GM12873 (cell line): ENCODE measurements at regions not wholly inside any gene's neighbourhood (a gene's known extent, or its start where the extent isn't known, plus 50 kb on each side); places are given as distances from the start of the nearest gene placed in this dataset.

Experiments
- TF ChIP-seq, protein P1 (sequence below): IDR thresholded peaks from 2 replicates; pipeline ENCODE4 v1.5.1; 2012; ENCODE audit warnings: low read depth, mild to moderate bottlenecking, moderate library complexity, low read length, control low read depth; ENCODE audit not compliant: insufficient read depth; ENCODE audit errors: missing control alignments

DNA sequence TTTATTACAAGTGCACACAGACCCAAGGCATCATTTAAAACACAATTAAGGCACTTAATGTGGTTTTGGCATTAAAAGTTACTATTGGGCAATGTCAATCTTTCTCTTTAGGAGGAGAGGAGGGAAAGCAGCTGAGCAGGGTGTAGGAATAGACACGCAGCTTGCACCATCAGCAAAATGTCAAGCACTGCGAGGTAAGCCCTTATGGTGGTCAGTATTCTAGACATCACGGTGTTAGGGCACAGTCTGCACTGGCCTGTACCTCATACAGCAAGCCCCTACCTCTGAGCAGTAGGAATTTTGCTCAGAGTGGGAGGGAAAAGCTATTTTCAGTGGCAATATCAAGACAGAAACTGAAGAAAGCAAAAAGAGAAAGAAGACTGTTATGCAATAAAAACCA lies 62.0 kb upstream of the ESRRG start:
- TF ChIP-seq, protein P1, sequence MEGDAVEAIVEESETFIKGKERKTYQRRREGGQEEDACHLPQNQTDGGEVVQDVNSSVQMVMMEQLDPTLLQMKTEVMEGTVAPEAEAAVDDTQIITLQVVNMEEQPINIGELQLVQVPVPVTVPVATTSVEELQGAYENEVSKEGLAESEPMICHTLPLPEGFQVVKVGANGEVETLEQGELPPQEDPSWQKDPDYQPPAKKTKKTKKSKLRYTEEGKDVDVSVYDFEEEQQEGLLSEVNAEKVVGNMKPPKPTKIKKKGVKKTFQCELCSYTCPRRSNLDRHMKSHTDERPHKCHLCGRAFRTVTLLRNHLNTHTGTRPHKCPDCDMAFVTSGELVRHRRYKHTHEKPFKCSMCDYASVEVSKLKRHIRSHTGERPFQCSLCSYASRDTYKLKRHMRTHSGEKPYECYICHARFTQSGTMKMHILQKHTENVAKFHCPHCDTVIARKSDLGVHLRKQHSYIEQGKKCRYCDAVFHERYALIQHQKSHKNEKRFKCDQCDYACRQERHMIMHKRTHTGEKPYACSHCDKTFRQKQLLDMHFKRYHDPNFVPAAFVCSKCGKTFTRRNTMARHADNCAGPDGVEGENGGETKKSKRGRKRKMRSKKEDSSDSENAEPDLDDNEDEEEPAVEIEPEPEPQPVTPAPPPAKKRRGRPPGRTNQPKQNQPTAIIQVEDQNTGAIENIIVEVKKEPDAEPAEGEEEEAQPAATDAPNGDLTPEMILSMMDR = no peak

DNA sequence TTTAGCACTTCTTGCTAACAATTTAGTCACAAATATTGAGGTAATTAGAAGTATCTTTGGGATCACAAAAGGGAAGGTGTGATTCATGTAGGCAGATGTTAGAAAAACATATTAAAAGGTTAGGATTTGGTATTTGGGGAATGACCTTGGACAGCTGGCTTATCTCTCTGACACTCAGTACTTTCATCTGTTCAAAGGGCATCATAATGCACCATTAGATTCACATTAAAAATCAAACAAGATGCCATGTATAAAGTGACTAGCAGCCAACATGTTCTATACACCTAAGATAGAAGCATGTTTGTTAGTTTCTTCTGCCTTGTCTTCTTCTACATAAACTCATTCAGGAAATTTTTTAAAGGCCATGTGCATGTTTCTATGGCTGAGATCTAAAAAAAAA lies 56.5 kb upstream of the ESRRG start:
- TF ChIP-seq, protein P1 = no peak

DNA sequence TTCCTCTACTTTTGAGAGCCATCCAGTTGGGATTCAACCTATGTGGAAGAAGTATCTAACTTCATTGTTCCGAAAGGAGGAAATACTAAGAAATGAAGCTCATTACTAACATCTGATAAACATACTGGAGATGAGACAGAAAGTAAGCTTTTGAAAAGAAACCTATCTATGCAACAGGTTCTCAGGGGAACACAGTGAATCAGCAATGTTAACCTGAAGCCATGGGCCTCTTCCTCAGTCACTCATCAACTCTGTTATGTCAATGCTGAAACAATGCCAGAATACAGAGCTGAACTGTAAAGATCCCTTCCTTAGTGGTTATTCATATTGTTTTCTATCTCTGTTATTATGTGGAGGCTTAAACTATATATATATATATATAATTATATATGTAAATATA lies 55.5 kb upstream of the ESRRG start:
- TF ChIP-seq, protein P1 = no peak

DNA sequence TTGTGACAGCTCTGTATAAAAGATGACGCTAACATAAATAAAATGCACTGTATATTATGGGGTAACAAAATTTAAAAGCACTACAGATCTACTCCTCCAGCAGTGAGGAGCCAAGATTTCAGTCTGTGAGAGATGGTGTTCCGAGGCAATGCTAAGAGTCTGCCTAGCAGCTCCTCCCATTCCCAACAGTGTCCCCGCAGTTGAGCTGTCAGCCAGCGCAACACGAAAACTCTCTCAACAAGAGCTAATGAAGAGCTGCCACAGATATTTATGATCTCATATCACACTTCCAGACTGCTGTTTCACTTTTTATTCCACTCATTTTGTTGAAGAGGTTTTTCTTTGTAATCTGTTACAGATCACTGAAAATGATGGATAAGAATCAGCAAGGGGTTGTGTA lies 53.9 kb upstream of the ESRRG start:
- TF ChIP-seq, protein P1 = no peak
